ENCODE measurements at regions not wholly inside any gene's neighbourhood (a gene's known extent, or its start where the extent isn't known, plus 50 kb on each side); places are given as distances from the start of the nearest gene placed in this dataset.

- intact Hi-C loops (cut with DNase I): no loop called here
- ATAC-seq: no peak
These were observed 74.2 kb upstream of the INSIG1 start for GRCh38 chr7:155223503-155223902.

GRCh38 chr7:155224116-155224811 is 73.4 kb upstream of the INSIG1 start:
- ATAC-seq (no peak), DNase-seq (no peak)
- intact Hi-C loops (cut with DNase I): no loop called here

More at GRCh38 chr7:155223503-155223902, 74.2 kb upstream of the INSIG1 start:
- no peak for DNase-seq

- DNase-seq (no peak), ATAC-seq (no peak)
- intact Hi-C loops (cut with DNase I): no loop called here
These were observed 72.6 kb upstream of the INSIG1 start for GRCh38 chr7:155225095-155225494.

- DNase-seq: no peak
- intact Hi-C loops (cut with DNase I): no loop called here
- no peak for ATAC-seq
These were observed 72.2 kb upstream of the INSIG1 start for GRCh38 chr7:155225516-155225915.

GRCh38 chr7:155226261-155227003 is 71.2 kb upstream of the INSIG1 start:
- DNase-seq (peak; percentile 15), ATAC-seq (no peak)
- intact Hi-C loops (cut with DNase I): no loop called here

GRCh38 chr7:155227004-155227787 is 70.5 kb upstream of the INSIG1 start:
- intact Hi-C loops (cut with DNase I): no loop called here
- peak; percentile 6 for DNase-seq
- no peak for ATAC-seq

- no peak for ATAC-seq
- intact Hi-C loops (cut with DNase I): no loop called here
- DNase-seq: peak; percentile 17
These were observed 69.8 kb upstream of the INSIG1 start for GRCh38 chr7:155227788-155228458.

- peak in 1 of 2 donors; percentile 21 for ATAC-seq
- DNase-seq: peak; percentile 18
- intact Hi-C loops (cut with DNase I): no loop called here
These were observed 69.2 kb upstream of the INSIG1 start for GRCh38 chr7:155228459-155228845.

GRCh38 chr7:155228894-155229293 is 68.8 kb upstream of the INSIG1 start:
- intact Hi-C loops (cut with DNase I): no loop called here
- DNase-seq (peak; percentile 10), ATAC-seq (no peak)

- intact Hi-C loops (cut with DNase I): no loop called here
- ATAC-seq (no peak), DNase-seq (peak; percentile 7)
These were observed 68.0 kb upstream of the INSIG1 start for GRCh38 chr7:155229548-155230168.

- DNase-seq (peak; percentile 48), ATAC-seq (peak in 1 of 2 donors; percentile 87)
- intact Hi-C loops (cut with DNase I): no loop called here
These were observed 67.5 kb upstream of the INSIG1 start for GRCh38 chr7:155230169-155230593.

GRCh38 chr7:155231241-155231800 is 66.4 kb upstream of the INSIG1 start:
- ATAC-seq (no peak), DNase-seq (peak; percentile 12)
- intact Hi-C loops (cut with DNase I): no loop called here

- ATAC-seq: no peak
- DNase-seq: peak; percentile 1
- intact Hi-C loops (cut with DNase I): no loop called here
These were observed 65.7 kb upstream of the INSIG1 start for GRCh38 chr7:155231941-155232340.

- peak; percentile 9 for DNase-seq
- no peak for ATAC-seq
These were observed 64.8 kb upstream of the INSIG1 start for GRCh38 chr7:155232911-155233310.

GRCh38 chr7:155233311-155234157 is 64.1 kb upstream of the INSIG1 start:
- ATAC-seq (no peak), DNase-seq (no peak)
- intact Hi-C loops (cut with DNase I): no loop called here

More at GRCh38 chr7:155232911-155233310, 64.8 kb upstream of the INSIG1 start:
- intact Hi-C loops (cut with DNase I): no loop called here

GRCh38 chr7:155234158-155234492 is 63.6 kb upstream of the INSIG1 start:
- ATAC-seq (no peak), DNase-seq (no peak)
- intact Hi-C loops (cut with DNase I): no loop called here

GRCh38 chr7:155234950-155235789 is 62.5 kb upstream of the INSIG1 start:
- no peak for ATAC-seq
- DNase-seq: no peak
- intact Hi-C loops (cut with DNase I): no loop called here
